HG02840 (cell line): ENCODE measurements at regions not wholly inside any gene's neighbourhood (a gene's known extent, or its start where the extent isn't known, plus 50 kb on each side); places are given as distances from the start of the nearest gene placed in this dataset.

ENCODE experiments used
- ATAC-seq: cut with Tn5 transposase; IDR thresholded peaks from one replicate; pipeline ENCODE4 v1.9.1; 2021; ENCODE audit warnings: mild to moderate bottlenecking, moderate library complexity, moderate number of reproducible peaks; ENCODE audit not compliant: unreplicated experiment, low FRiP score

DNA sequence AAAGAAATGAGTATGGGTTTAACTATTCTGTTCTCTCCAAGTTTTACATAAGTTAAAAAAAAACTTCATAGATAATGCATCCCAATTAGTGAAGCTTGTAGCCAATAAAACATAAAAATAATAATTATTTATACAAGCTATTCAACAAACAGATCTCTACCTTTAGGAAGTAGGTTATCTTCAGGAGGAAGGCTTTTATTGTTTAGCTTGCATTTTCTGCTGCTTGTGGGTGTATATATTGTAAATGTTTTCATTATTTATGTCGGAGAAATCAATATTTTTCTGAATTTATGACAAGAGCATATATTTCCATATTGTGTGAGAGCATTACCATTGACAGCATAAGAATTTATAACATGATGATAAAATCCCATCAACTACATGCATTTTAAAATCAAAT, 208.3 kb downstream of the TRAM1L1 start:
- ATAC-seq = no peak

DNA sequence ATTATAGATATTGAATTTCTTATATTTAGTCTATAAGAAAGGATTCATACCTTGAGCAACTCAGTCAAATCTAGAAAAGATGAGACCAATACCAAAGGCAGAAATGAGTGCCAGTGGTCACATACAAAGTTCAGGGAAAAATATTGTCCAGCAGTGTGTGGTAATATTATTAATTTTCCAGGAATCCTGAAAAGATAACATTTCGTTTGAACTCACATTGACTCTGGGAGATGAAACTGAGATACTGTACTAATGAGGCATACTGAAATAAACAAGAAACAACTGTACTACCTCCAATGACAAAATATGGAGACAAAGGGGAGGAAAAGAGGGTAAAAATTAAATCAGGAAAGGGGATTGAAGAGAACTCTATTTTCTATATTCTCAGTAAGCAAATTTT, 212.4 kb downstream of the TRAM1L1 start:
- ATAC-seq = no peak

DNA sequence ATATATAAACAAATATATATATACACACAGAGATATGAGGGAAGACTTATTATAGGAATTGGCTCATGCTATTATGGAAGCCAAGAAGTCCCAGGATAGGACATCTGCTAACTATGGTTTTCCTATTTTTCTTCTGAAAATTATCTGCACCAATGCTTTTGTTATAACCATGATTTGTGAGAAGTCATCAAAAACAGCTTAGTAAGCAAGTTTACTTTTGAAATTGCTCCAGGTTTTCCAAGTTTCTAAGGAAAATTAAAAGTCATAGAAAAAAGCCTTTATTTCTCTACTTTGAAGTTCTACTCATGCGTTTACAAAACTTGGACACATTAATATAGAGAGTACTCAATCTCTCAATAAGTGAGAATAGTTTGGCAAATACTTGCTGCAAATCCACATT, 213.1 kb downstream of the TRAM1L1 start:
- no peak for ATAC-seq

DNA sequence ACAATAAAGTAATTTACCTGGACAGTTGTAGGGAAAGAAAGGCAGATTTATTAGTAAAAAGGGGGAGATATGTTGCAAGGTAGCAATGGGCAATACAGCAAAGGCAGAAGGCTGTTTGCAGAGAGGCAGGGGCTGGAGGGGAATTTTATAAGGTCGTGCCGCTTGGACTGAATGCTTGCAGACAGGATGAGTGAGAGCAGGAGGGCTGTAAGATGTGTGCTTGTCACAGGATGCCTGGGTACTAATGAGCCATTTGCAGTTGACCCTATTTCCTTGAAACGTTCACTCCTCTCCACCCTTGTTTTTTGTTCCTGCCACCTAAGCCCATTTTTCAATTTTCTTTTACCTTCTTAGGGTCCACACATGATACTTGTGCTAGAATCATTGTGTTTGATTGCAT, 214.7 kb downstream of the TRAM1L1 start:
- no peak for ATAC-seq

DNA sequence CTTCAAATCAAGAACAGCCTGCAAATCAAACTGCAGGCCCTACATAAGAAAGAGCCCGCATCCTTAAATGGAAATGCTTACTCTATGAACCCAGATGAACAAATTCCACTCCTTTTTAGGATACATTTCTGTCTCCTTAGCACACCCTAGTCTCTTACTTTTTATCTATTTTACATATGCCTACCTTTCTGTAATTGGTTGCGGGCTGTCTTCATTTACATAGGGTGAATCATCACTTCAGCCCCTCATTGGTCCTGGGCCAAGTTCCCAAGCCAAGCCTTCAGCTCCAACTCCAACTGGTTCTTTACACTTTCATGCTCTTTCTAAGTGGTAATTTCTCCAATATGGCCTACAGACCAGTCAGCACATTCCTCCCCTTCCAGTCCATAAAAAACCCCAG, 219.3 kb downstream of the TRAM1L1 start:
- ATAC-seq = no peak

GRCh38 chr4:116862592-116862991, 222.8 kb downstream of the TRAM1L1 start:
- no peak for ATAC-seq

DNA sequence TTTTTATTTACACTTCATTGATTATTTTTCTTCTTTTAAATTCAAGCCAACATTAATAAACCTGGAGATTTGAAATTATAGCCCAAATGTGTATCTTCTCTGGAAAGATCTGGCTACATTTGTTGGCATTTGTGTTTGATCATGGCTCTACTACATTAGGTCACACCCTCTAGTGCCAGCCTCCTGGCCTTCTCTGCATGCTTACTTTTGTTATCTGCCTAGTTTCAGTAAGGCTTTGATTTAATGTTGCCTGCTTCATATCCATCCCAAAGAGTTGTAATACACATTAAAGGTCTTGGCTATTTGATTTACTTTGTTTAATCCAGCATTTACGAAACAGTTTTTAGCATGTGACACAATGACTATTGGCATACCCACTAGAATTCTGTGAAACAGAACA, 224.5 kb downstream of the TRAM1L1 start:
- ATAC-seq = no peak

DNA sequence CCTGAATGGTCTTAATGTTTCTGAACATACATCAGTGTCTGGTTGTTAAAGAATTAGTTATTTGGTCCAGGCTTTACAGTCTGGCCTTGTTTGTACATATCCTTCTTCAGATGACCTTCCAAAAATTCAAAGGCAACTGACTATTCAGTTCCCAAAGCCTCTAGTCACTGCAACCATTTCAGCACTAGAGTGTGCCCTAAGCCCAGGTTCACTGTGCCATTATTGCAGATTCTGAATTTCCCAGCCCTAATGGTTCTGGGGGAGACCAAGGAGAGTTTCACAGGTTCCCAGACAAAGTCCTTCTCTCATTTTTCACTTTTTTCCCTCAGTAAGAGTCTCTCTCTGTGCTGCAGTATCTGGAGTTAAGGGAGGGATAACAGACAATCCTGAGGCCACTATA, 235.8 kb downstream of the TRAM1L1 start:
- no peak for ATAC-seq

DNA sequence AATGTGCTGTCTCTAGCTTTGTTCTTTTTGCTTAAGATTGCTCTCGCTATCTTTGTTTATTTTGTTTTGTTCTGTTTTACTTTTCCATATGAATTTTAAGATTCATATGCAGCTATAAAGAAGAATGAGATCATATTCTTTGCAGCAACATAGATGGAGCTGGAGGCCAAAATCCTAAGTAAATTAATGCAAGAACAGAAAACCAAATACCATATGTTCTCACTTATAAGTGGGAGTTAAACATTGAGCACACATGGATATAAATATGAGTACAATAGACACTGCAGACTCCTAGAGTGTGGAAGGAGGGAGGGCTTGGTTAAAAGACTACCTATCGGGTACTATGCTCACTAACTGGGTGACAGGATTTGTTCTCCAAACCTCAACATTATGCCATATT, 237.8 kb downstream of the TRAM1L1 start:
- ATAC-seq = no peak

DNA sequence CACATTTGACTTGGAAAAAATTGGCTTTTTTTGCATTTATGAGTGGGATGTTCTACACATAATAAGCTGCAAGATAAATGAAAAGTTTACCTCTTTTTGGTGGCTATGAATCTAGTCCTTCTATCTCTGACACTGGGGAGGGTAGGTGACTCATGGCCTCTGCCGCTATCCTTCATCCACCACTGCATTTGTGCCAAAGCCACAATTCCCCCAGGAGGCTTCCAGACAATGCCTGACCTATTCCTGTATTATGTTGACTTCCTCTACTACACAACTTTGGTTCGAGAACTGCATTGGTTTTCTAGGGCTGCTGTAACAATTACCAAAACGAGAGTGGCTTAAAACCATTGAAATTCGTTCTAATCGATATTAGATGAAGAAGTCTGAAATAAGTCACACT, 245.6 kb downstream of the TRAM1L1 start:
- no peak for ATAC-seq

DNA sequence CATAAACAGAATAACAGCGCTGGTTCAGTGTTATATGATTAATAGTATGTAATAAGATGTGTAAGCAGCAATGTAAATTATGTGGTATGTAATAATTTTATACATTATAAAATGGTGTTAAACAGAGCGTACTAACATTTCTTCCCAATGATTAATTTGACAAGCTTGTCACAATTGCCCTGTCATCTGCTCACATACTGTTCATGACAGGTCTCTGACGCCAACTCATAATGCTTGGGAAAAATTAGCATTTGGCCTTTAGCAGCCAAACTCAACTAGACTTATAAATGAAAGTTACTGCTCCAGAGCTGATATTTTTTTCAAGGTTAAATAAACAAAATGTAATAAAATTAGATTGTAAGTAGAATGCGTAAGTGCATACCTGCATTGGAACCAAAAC, 246.8 kb downstream of the TRAM1L1 start:
- ATAC-seq = no peak

- ATAC-seq = no peak
Observed at GRCh38 chr4:116829187-116829586, 256.2 kb downstream of the TRAM1L1 start.

- ATAC-seq = no peak
Observed at GRCh38 chr4:116824172-116824571, 261.2 kb downstream of the TRAM1L1 start.

- no peak for ATAC-seq
Observed at GRCh38 chr4:116811730-116812129, 273.6 kb downstream of the TRAM1L1 start.

DNA sequence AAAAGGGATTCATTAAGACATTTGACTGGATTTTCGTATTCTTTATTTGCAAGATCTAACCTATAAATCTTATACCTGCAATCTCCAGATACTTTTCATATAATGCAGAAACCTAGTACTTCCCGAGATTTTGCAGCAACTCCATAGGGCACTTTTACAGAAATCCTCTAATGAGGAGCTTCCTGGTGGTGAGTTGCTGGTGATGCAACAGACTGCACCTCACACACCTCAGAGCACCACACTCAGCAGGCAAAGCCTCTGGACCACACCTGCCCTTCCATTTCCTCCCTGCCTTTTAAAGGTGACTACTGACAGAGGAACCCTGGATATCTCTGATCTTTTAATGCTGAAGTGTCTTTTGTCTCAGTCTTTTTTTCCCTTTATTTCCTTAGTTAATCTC, 289.4 kb downstream of the TRAM1L1 start:
- no peak for ATAC-seq

GRCh38 chr4:116788723-116789122, 296.7 kb downstream of the TRAM1L1 start:
- ATAC-seq = no peak

DNA sequence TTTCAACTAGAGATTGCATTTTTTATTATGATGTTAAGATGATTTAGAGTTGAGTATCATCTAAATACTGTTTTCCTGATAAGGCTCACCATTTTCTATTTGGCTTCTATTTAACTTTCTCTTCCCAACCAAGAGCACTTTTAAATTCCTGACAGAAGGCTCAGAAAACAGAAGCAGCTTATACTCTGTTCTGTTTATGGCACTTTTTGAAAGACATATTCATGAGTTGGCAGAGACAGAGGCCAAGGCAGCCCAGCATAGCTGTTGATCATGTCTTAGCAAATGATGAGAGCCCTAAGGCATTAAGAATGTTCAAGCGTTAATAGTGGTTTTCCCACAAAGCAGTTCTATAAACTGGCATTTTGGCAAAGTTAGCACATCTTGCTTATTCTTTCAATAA, 330.3 kb downstream of the TRAM1L1 start:
- no peak for ATAC-seq

GRCh38 chr4:116752027-116752426, 333.3 kb downstream of the TRAM1L1 start:
- no peak for ATAC-seq

DNA sequence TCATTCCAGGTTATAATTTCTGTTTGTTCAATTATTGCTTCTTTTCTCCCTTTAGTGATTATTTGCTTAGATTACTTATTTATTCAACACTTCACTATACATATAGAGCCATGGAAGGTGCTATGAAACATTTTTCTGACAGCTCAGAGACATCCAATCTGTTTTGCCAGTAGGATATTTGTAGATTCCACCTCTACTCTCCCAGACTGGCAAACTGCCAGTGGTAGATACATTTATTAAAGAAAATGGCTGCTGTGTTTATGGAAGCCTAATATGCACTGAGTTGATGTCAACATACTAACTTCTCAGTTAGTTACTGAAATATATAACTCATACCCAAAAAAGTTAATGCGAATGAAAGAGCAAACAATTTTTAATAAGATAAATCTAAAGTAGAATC, 348.6 kb downstream of the TRAM1L1 start:
- no peak for ATAC-seq

DNA sequence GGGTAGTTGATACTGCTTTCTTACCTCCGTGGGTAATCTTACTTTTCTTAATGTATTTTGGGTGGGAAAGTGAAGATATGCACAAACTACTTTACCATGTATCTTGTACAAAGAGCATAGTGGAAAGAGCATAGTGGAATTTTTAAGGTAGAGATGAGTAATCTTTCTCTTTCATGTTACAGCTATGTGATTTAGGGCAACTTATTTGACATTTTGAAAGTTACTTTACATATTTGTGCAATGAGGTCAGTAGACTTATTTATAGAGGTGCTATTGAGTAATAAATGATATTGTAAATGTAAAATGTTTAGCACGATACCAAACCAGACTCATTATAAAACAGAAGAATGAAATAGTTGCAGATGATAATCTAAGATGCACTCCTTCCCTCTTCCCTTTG, 351.2 kb downstream of the TRAM1L1 start:
- ATAC-seq = no peak

DNA sequence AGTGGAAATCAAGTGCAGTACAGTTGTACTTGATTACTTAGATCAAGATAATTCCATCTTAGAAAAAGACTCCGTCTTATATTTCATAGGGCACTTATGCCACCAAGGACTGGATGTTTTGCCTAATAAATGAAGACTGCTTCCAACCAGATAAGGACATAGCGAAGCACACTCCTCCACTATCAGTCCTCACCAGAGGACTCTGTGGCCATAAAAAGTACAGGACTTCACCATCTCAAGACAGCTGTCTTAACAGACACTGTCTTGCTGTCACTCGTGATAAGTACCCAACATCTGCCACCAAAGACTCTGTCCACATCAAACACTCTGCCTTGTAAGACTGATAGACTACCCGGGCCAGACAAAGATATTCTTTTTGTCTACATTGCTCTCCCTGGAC, 352.0 kb downstream of the TRAM1L1 start:
- no peak for ATAC-seq

DNA sequence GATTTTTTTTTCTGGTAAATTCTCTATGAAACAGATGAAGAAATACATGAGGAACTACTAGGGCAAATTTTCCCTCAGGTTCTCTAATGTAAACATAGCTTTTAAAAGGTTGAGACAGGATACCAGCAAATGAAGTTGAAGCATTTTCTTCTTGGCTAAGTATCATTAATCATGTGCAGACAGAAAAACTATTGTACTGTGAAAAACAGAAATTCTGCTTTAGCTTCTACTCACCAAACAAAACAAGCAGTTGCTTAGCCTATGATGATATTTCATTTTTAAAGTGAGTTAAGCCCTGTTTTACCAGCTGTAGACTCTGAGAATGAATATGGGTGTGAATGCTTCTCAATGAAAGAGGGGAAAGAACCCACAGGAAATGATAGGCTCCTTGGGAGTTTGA, 358.9 kb downstream of the TRAM1L1 start:
- no peak for ATAC-seq

GRCh38 chr4:116724249-116724648, 361.1 kb downstream of the TRAM1L1 start:
- peak; percentile 86 for ATAC-seq

- ATAC-seq = no peak
Observed at GRCh38 chr4:116705466-116705865, 379.9 kb downstream of the TRAM1L1 start.
